SK-N-SH (cell line): ENCODE measurements at regions not wholly inside any gene's neighbourhood (a gene's known extent, or its start where the extent isn't known, plus 50 kb on each side); places are given as distances from the start of the nearest gene placed in this dataset.

Experiments used
- CTCF ChIP-seq: fragments of 200-600 bp; sonication (generic); IDR thresholded peaks from 2 replicates; pipeline ENCODE4 v1.6.1; 2017; ENCODE audit warnings: antibody characterized with exemption, mild to moderate bottlenecking, moderate library complexity
- EZH2phosphoT487 ChIP-seq: fragments of 200-600 bp; sonication (generic); IDR thresholded peaks from 2 replicates; pipeline ENCODE4 v1.6.1; 2017; ENCODE audit warnings: low read depth, mixed run types, mild to moderate bottlenecking, antibody characterized with exemption, moderate library complexity, borderline replicate concordance
- POLR2AphosphoS5 ChIP-seq: IDR thresholded peaks from 2 replicates; pipeline ENCODE4 v1.6.1; 2012; ENCODE audit warnings: low read depth, low read length
- RAD21 ChIP-seq: IDR thresholded peaks from 2 replicates; pipeline ENCODE4 v1.6.1; 2012; ENCODE audit warnings: mild to moderate bottlenecking, low read length
- RFX5 ChIP-seq: IDR thresholded peaks from 2 replicates; pipeline ENCODE4 v1.6.1; 2012; ENCODE audit warnings: mild to moderate bottlenecking, improper control_type of control experiment, low read length
- SMC3 ChIP-seq: IDR thresholded peaks from 2 replicates; pipeline ENCODE4 v1.6.1; 2012; ENCODE audit warnings: low read depth, low read length, improper control_type of control experiment
- TCF12 ChIP-seq: IDR thresholded peaks from 2 replicates; pipeline ENCODE4 v1.4.0; 2012
- TEAD4 ChIP-seq: IDR thresholded peaks from 2 replicates; pipeline ENCODE4 v1.4.0; 2012; ENCODE audit warnings: mild to moderate bottlenecking, borderline replicate concordance; ENCODE audit not compliant: insufficient read depth
- TF ChIP-seq, protein P1 (sequence below): fragments of 150-350 bp; IDR thresholded peaks from 2 replicates; pipeline ENCODE4 v1.6.1; 2017; ENCODE audit warnings: antibody characterized with exemption, low read length, low read depth, borderline replicate concordance

DNA sequence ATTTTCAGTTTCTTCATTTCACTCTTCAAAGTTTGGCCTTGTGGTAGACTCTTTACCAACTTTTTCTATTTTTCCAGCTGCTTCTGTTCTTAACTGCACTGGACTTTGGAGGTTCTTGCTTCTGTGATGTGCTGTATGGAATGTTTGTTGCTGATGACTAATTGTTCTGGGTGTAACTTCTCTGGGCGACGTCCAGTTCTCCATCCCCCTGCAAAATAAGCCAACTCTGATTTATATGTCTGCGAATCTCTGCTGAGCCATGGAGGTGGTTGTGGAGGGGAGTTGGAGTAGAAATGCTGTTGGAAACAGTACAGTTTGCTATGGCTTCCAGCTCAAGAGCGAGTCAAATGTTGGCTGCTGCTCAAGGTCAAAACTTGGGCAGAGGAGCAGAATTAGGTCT lies 113.9 kb upstream of the DYRK2 start:
- TF ChIP-seq CTCF = no peak
- TF ChIP-seq RAD21 = no peak
- TF ChIP-seq SMC3 = no peak
- no peak for TF ChIP-seq POLR2AphosphoS5
- no peak for TF ChIP-seq EZH2phosphoT487
- TF ChIP-seq, protein P1, sequence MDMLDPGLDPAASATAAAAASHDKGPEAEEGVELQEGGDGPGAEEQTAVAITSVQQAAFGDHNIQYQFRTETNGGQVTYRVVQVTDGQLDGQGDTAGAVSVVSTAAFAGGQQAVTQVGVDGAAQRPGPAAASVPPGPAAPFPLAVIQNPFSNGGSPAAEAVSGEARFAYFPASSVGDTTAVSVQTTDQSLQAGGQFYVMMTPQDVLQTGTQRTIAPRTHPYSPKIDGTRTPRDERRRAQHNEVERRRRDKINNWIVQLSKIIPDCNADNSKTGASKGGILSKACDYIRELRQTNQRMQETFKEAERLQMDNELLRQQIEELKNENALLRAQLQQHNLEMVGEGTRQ = no peak
- TF ChIP-seq TCF12 = peak; percentile 32; the same call in 1 of the 2 replicates
- no peak for TF ChIP-seq RFX5
- TF ChIP-seq TEAD4 = no peak
